ENCODE measurements at regions not wholly inside any gene's neighbourhood (a gene's known extent, or its start where the extent isn't known, plus 50 kb on each side); places are given as distances from the start of the nearest gene placed in this dataset.
"Not testable (repeated sequence)": the region's sequence is repeated elsewhere in the genome, so short reads cannot be mapped to it uniquely, and the experiment has no call there.

DNA sequence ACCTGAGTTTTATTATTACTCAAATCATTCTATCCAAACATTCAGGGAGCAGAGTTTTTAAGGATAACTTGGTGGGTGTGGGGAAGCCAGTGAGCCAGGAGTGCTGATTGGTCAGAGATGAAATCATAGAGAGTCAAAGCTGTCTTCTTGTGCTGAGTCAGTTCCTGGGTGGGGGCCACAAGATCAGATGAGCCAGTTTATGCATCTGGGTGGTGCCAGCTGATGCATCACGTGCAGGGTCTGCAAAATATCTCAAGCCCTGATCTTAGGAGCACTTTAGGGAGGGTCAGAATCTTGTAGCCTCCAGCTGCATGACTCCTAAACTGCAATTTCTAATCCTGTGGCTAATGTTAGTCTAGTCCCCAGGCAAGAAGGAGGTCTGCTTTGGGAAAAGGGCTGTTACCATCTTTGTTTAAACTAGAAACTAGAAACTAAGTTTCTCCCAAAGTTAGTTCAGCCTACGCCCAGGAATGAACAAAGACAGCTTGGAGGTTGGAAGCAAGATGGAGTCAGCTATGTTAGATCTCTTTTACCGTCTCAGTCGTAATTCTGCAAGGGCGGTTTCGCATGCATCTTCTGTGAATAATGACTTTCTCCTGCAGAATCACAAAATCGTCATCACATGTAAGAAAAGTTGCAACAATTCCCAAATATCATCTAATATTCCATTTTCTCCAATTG, 97.5 kb downstream of the ZNF664 start:
- peaks cover 27% of the 10 kb centered on the region for H3K4me1 Mint-ChIP-seq (ENCODE audit: unreplicated experiment)
- H3K36me3 Mint-ChIP-seq (ENCODE audit: low read depth, unreplicated experiment); H3K27ac Mint-ChIP-seq (ENCODE audit: unreplicated experiment); H3K9me3 Mint-ChIP-seq (ENCODE audit: unreplicated experiment); H3K27me3 Mint-ChIP-seq (ENCODE audit: unreplicated experiment); DNase-seq (ENCODE audit: low spot score); H3K4me3 Mint-ChIP-seq (ENCODE audit: unreplicated experiment): not testable (repeated sequence)

DNA sequence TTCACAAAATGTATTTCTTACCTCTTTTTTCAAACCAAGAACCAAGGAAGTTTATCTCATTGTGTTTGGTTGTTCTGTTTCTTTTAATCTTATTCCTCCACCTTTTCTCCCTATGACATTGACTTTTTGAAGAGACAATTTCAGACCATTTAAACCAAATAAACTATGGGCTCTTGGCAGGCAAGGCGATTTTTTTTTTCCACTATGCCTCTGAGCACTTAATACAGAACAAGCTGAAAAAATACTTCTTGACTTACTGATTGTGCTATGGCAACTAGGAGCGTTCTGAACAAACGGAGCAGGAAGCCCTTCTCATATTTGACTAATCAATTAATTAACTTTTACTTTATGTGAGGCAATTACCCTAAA, 98.0 kb downstream of the ZNF664 start:
- TF ChIP-seq, protein P1, sequence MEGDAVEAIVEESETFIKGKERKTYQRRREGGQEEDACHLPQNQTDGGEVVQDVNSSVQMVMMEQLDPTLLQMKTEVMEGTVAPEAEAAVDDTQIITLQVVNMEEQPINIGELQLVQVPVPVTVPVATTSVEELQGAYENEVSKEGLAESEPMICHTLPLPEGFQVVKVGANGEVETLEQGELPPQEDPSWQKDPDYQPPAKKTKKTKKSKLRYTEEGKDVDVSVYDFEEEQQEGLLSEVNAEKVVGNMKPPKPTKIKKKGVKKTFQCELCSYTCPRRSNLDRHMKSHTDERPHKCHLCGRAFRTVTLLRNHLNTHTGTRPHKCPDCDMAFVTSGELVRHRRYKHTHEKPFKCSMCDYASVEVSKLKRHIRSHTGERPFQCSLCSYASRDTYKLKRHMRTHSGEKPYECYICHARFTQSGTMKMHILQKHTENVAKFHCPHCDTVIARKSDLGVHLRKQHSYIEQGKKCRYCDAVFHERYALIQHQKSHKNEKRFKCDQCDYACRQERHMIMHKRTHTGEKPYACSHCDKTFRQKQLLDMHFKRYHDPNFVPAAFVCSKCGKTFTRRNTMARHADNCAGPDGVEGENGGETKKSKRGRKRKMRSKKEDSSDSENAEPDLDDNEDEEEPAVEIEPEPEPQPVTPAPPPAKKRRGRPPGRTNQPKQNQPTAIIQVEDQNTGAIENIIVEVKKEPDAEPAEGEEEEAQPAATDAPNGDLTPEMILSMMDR (IDR thresholded peaks at IDR 0.05; ENCODE audit: unreplicated experiment): no peak
- H3K4me1 Mint-ChIP-seq (ENCODE audit: unreplicated experiment): peaks cover 27% of the 10 kb centered on the region
- H3K36me3 Mint-ChIP-seq (ENCODE audit: low read depth, unreplicated experiment): no peaks in the 10 kb centered on the region
- H3K4me3 Mint-ChIP-seq (ENCODE audit: unreplicated experiment): no peak overlapping the region
- H3K9me3 Mint-ChIP-seq (ENCODE audit: unreplicated experiment): no peaks in the 10 kb centered on the region
- H3K27me3 Mint-ChIP-seq (ENCODE audit: unreplicated experiment): no peaks in the 10 kb centered on the region
- DNase-seq (ENCODE audit: low spot score): no peak
- no peak overlapping the region for H3K27ac Mint-ChIP-seq (ENCODE audit: unreplicated experiment)

GRCh38 chr12:124073356-124074035, 100.5 kb downstream of the ZNF664 start:
- Mint-ChIP-seq H3K4me3 (ENCODE audit: unreplicated experiment) (no peak overlapping the region), H3K36me3 (ENCODE audit: low read depth, unreplicated experiment) (no peaks in the 10 kb centered on the region), H3K27ac (ENCODE audit: unreplicated experiment) (peak overlapping the region; percentile 62), H3K27me3 (ENCODE audit: unreplicated experiment) (no peaks in the 10 kb centered on the region), H3K4me1 (ENCODE audit: unreplicated experiment) (peaks cover 30% of the 10 kb centered on the region), H3K9me3 (ENCODE audit: unreplicated experiment) (no peaks in the 10 kb centered on the region)
- TF ChIP-seq, protein P1 (IDR thresholded peaks at IDR 0.05; ENCODE audit: unreplicated experiment): no peak
- DNase-seq (ENCODE audit: low spot score): no peak

DNA sequence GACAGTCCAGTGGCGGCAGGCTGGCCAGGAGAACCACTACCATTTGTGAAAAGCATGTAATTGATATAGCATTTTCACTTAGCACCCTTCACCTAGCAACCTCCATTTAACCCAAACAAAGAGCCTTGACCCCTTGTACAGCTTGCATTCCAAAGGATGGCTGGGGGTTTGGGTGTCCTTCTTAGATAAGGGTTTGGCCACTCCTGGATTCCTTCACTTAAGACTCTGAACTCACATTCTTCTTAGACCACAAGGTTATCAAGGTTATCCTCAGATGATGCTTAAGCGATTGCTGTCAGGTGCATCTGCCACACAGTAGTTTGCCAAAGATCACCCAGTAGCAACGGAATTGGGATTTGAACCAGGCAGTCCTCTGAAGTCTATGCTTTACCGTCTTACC, 102.8 kb downstream of the ZNF664 start:
- DNase-seq (ENCODE audit: low spot score): no peak
- Mint-ChIP-seq H3K36me3 (ENCODE audit: low read depth, unreplicated experiment) (no peaks in the 10 kb centered on the region), H3K27me3 (ENCODE audit: unreplicated experiment) (no peaks in the 10 kb centered on the region), H3K9me3 (ENCODE audit: unreplicated experiment) (no peaks in the 10 kb centered on the region), H3K4me1 (ENCODE audit: unreplicated experiment) (peaks cover 30% of the 10 kb centered on the region), H3K27ac (ENCODE audit: unreplicated experiment) (no peak overlapping the region), H3K4me3 (ENCODE audit: unreplicated experiment) (no peak overlapping the region)
- TF ChIP-seq, protein P1 (IDR thresholded peaks at IDR 0.05; ENCODE audit: unreplicated experiment): no peak

GRCh38 chr12:124077701-124078100, 104.7 kb downstream of the ZNF664 start:
- H3K36me3 Mint-ChIP-seq (ENCODE audit: low read depth, unreplicated experiment): no peaks in the 10 kb centered on the region
- DNase-seq (ENCODE audit: low spot score): no peak
- no peaks in the 10 kb centered on the region for H3K27me3 Mint-ChIP-seq (ENCODE audit: unreplicated experiment)
- H3K9me3 Mint-ChIP-seq (ENCODE audit: unreplicated experiment): no peaks in the 10 kb centered on the region
- H3K27ac Mint-ChIP-seq (ENCODE audit: unreplicated experiment): no peak overlapping the region
- no peak overlapping the region for H3K4me3 Mint-ChIP-seq (ENCODE audit: unreplicated experiment)
- TF ChIP-seq, protein P1 (IDR thresholded peaks at IDR 0.05; ENCODE audit: unreplicated experiment): no peak
- peaks cover 21% of the 10 kb centered on the region for H3K4me1 Mint-ChIP-seq (ENCODE audit: unreplicated experiment)

Measured in endothelial cell (in vitro differentiated cells).